Fibroblast of skin of right quadriceps (primary cell): ENCODE measurements at regions not wholly inside any gene's neighbourhood (a gene's known extent, or its start where the extent isn't known, plus 50 kb on each side); places are given as distances from the start of the nearest gene placed in this dataset.
"Not testable (repeated sequence)": the region's sequence is repeated elsewhere in the genome, so short reads cannot be mapped to it uniquely, and the experiment has no call there.

Source experiments
- DNase-seq: peaks from one replicate; pipeline ENCODE4 v3.0.0-alpha.2; 2013

DNA sequence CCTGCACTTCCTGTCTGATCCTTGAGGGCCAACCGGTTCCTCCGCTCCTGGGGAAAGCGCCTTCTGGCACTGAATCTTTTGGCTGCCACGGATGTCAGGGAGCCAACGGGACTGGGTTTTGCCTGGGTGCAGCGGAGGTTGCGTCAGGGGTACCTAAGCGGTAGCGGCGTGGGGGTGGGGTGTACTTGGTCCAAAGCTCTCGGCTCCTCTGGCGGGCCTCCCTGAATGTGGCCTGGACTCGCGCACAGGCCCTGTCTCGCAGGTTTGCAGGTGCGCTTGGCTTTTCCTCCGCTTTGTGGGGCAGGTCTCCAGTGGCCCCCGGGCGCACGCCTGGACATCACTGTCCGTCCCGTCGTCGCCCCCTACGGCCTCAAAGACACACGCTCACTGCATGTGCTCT, 1410.1 kb upstream of the PCDH10 start:
- DNase-seq = not testable (repeated sequence)

DNA sequence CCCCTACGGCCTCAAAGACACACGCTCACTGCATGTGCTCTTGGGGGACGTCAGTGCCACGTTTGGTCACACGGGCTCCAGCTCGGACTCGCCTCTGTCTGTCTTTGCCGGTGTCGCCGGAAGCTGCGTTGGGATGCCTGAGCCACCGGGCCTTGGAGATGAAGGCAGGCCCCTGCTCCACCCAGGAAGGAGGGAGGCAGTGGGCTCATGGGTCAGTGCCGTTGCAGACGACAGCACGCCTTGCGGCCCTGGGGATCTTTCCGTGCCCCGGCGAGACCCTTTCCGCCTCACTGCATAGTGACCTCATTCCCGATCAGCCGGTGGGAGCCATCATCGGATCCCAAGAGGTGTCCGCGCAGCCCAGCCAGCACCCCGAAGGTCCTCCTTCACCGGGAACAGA, 1407.3 kb upstream of the PCDH10 start:
- DNase-seq = not testable (repeated sequence)

DNA sequence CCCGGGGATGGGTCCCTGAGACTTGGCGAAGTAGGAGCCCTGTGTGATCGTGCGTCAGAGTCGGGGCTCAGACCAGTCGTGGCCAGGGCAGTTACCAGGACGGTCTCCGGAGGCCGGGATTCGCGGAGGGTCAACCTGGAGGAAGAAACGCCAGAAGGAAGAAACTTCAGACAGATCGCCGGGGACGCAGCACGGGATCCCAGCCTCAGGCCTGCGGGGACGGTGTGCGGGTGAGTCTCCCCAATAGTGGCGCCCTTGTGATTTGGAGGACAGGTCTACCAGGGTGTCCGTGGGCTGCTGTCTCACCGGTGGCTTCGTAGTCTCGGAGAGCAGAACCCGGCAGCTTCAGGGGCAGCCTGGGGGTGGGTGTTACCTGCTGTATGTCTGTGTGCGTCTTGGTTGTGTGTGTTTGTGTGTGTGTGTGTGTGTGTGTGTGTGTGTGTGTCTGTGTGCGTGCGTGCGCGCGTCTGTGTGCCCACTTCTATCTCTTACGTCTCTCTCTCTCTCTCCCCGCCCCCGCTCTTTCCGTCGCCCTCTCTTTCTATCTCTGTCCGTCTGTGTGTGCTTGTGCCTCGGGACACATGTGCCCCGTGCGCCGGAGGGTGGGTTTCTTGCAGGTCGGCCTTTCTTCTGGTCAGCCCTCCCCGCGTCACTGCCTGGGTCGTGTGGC, 1406.4 kb upstream of the PCDH10 start:
- DNase-seq = not testable (repeated sequence)

GRCh38 chr4:131743348-131743747, 1405.7 kb upstream of the PCDH10 start:
- not testable (repeated sequence) for DNase-seq

GRCh38 chr4:131747203-131747602, 1401.9 kb upstream of the PCDH10 start:
- not testable (repeated sequence) for DNase-seq

- not testable (repeated sequence) for DNase-seq
Measured at GRCh38 chr4:131749224-131749623, 1399.9 kb upstream of the PCDH10 start.

DNA sequence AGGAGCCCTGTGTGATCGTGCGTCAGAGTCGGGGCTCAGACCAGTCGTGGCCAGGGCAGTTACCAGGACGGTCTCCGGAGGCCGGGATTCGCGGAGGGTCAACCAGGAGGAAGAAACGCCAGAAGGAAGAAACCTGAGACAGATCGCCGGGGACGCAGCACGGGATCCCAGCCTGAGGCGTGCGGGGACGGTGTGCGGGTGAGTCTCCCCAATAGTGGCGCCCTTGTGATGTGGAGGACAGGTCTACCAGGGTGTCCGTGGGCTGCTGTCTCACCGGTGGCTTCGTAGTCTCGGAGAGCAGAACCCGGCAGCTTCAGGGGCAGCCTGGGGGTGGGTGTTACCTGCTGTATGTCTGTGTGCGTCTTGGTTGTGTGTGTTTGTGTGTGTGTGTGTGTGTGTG, 1399.1 kb upstream of the PCDH10 start:
- not testable (repeated sequence) for DNase-seq

DNA sequence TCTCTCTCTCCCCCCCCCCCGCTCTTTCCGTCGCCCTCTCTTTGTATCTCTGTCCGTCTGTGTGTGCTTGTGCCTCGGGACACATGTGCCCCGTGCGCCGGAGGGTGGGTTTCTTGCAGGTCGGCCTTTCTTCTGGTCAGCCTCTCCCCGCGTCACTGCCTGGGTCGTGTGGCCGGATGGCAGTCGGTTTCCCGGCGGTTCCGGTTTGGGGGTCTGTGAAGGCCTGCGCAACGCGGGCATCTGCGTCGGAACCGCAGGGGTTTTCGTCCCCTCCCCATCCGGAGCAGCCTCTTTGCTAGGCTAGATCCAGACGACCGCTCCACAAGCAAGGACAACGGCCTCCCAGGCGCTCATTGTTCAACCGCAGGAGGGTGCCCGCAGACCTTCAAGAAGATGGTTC, 1398.6 kb upstream of the PCDH10 start:
- DNase-seq = not testable (repeated sequence)

DNA sequence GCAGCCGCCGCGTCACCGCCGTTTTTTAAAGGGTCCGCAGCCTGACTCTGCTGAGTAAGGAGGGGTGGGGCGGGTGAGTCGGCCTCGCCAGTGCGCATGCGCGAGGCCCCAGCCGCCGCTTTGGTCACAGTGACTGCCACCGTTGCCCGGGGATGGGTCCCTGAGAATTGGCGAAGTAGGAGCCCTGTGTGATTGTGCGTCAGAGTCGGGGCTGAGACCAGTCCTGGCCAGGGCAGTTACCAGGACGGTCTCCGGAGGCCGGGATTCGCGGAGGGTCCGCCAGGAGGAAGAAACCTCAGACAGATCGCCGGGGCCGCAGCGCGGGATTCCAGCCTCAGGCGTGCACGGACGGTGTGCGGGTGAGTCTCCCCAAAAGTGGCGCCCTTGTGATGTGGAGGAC, 1386.9 kb upstream of the PCDH10 start:
- not testable (repeated sequence) for DNase-seq

- DNase-seq = no peak
Measured at GRCh38 chr4:131764730-131765129, 1384.4 kb upstream of the PCDH10 start.

DNA sequence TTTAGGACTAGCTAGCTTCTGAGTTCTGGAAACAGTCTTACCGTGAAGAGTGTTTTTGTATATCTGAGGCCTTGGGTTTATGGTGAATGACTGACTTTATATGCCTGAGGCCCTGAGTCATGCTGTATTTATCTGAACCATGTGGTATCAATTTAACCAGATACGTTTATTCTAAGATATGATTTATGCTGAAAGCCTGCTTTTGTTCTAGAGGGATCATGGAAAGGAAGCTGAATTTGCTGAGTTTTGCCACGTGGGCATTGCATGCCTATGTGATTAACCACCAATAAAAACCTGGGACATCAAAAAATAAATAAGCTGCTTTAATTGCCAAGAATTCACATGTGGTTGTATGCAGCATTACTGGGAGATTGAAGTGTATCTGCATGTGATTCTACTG, 1374.7 kb upstream of the PCDH10 start:
- DNase-seq = peak; percentile 98

DNA sequence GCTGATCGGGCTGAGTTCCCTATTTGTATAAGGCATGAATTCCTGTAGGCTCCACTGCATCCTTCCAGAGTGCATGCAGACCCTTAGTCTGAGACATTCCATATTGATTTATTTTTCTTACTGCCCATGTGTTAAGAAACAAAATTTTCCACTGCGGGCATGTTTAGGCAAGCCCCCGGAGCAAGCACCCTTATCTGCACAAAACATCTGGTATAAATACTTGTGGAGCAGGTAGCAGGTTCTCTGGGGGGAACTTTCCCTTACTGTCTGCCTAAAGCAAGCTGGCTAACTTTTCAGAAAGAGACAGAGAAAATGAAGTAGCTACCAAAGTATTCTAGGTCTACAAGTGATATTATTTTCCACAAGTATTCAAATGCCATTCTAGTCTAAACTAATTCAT, 1338.5 kb upstream of the PCDH10 start:
- not testable (repeated sequence) for DNase-seq
